Nucleus accumbens (tissue), 56 donors: ENCODE measurements at regions not wholly inside any gene's neighbourhood (a gene's known extent, or its start where the extent isn't known, plus 50 kb on each side); places are given as distances from the start of the nearest gene placed in this dataset.
A peak's percentile ranks its signal among the peaks of the same experiment; 100 is the strongest.

ENCODE experiments used
- DNase-seq, 56 donors: peaks; one replicate each; lab custom pipeline; 2025; lab: John Stamatoyannopoulos, UW

GRCh38 chr16:86681031-86681756 is 102.8 kb downstream of the FOXL1 start:
- DNase-seq = no peak

DNA sequence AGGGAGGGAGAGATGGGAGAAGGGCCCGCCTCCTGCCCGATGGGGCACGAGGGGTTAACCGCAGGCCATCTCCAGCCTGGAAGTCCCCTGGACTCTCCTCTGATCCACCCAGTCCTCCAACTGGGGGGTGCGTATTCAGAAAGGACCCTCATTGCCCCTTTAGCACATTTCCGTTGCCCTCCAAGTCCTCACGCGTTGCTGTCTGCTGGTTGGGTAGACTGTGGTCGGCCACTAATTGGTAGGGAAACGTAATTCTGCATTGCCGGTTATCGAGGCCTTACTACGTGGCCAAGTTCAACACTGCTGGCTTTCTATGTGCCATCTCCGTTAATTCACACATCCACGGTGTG is 103.4 kb downstream of the FOXL1 start:
- DNase-seq = no peak

- no peak for DNase-seq
These were observed 104.0 kb downstream of the FOXL1 start for GRCh38 chr16:86682219-86682904.

DNA sequence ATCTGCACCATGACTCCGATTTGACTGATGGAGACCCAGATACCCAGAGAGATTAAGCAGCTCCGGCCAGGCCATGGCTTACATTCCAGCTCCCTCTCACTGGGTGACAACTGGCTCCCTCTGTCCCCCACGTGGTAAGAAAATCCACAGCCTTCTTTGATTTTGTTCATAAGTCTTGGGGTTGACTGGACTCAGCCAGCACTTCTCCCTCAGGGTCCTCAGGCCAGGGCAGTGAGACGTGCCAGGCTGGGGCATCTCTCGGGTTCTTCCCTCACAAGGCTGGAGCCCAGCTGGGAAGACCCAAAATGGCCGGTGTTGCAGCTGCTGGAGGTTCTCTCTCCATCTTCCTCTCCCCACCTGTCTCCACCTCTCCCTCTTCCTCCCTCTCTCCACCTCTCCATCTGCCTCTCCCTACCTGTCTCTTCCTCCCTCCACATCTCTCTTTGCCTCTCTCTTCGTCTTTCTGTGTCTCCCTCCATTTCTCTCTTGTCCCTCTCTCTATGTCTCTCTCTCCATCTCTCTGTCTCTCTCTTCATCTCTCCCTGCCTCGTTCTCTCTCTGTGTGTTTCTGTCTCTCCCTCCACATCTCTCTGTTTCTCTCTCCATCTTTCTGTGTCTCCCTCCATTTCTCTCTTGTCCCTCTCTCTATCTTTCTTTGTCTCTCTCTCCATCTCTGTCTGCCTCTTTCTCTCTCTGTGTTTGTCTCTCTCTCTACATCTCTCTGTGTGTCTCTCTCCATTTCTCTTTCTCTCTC is 105.3 kb downstream of the FOXL1 start:
- DNase-seq = no peak

- no peak for DNase-seq
These were observed 106.7 kb downstream of the FOXL1 start for GRCh38 chr16:86685076-86685475.

DNA sequence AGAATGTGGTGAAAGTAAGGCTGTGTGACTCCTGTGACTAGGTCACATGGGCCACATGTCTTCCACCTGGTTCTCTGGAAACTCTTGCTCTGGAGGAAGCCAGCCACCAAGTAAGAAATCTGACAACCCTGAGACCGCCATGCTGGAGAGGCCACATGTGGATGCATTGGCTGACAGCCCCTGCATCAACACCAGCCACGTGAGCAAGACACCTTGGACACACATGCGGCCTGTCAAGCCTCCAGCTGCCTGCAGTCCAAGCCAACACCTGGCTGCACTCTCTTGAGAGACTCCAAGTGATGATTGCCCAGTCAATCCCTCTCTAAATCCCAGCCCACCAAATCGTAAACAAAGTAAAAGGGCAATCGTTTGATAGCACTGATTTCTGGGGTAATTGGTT is 112.6 kb downstream of the FOXL1 start:
- DNase-seq = no peak

- DNase-seq = peak in 1 of 56 donors; percentile 16
These were observed 114.1 kb downstream of the FOXL1 start for GRCh38 chr16:86692426-86692825.

GRCh38 chr16:86693033-86693432 is 114.7 kb downstream of the FOXL1 start:
- no peak for DNase-seq

- no peak for DNase-seq
These were observed 119.4 kb downstream of the FOXL1 start for GRCh38 chr16:86697715-86698114.

DNA sequence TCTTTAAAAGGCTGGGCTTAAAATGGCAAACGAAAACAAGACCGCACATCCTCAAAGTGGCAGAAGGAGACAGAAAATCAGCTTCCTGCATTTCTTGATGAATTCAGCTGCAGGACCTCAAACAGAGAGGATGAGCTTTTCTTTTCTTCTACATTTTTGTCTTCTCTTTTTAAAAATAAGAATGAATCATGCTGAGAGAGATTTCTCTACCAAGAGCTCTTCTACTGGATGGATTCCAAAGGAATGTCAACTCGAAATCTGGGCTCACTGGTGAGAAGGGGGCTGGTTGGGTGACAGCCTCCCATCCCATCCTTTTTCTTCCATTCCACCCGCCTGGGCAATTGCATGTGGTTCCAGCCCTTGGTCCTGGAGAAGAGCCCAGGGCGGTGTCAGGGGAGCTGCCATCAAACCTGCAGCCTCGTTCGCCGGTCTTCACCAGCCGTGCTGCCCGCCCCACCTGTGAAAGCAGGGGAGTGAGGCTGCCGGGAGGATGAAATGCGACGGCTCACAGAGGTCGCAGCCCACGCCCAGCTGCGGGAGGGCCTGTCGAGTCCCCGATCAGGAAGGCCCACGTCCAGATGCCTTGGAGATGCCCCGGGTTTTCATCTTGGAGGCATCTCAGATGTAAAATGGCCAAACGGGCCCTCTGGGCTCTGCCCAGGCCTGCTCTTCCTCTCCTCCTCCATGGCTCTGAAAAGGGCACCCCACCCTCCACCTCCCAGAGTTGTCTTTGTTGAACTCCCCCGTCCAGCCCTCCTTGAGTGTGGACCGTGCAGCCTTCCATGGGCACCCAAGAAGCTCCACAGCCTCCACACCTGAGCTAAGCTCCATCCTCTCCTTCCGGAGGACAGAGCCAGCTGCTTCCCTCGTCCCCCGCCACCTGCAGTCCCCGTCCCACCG is 121.9 kb downstream of the FOXL1 start:
- DNase-seq = no peak

DNA sequence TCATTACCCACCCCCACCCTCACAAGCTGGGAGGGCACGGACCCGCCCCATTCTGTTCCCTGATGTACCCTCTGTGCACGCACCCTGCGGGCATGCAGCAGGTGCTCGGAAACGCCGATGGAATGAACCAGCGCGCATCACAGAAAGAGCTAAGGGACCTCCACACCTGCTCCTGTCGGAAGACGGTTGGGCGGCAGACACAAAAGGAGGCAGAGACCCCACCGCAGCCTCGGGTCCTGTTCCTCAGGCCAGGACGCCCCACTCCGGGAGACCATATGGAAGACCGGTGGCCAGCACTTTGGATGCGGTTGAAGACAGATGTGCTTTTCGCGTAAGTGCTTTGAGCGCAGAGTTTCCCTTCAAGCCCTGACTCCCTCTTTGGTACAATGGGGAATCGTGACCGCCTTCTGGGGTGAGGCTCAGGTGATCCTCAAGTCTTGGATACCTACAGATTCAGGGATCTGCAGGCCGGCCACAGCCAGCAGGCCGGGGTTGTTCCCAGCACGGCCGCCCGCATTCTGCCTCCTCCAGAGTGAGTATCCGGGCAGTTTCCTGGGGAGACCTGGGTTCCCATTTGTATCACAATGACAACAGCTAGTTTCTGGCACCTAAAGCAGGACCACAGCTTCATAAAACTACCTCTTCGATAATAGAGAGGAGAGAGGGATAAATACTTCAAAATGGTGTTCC is 123.1 kb downstream of the FOXL1 start:
- DNase-seq = no peak

DNA sequence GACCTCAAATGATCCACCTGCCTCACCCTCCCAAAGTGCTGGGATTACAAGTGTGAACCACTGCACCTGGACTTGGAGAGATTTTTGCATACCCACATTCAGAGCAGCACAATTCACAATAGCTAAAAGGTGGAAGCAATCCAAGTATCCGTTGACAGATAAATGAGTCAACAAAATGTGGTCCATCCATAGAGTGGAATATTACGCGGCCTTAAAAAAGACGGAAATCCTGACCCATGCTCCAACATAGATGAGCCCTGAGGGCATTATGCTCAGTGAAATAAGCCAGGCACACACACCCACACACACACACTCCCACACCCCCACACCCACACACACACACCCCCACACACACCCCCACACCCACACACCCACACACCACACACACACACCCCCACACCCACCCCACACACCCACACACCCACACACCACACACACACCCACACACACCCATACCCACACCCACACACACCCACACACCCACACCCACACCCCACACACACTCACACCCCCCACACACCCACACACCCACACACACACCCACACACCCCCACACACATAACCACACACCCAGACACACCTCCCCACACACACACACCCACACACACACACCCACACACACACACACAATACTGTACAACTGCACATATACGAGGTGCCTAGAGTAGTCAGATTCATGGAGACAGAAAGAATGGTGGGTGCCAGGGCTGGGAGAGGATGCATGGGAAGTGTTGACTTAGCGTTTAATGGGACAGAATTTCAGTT is 124.7 kb downstream of the FOXL1 start:
- DNase-seq = no peak

DNA sequence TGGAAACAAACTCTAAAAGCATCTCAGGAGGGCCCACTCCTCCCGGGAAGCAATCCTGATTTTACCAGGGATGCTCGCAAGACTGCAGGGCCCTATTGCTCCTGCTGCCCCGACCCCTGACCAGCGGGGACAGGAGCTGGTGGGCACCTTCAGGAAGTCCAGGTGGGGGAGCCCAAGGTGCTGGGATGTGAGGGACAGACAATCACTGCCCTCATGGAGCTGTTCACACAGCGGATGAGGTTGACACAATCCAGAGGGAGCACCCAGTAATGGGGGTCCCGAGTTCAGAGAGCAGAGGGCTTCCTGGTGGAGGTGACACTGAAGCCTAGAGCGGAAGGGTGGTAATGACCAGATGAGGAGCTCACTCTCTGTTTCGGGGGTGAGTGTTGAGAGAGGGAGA is 126.2 kb downstream of the FOXL1 start:
- DNase-seq = no peak

GRCh38 chr16:86706726-86707125 is 128.4 kb downstream of the FOXL1 start:
- no peak for DNase-seq

DNA sequence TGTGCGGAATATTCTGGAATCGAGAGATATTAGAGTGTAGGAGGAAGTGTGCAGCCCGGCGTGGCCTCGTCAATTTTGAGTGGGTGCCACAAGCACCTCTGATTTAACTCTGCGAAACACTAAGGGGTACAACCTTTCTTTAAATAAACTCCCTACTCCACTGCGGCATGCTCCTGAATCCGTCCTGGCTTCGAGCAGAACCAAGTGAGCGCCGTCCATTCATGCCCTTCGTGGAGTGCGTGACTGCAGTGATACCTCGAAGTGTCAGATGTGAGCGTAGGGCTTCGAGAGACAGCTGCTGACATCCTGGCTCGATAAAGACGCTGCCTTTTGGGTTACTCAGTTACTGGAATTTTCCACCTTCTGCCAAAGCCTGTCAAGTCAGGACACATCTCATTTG is 128.8 kb downstream of the FOXL1 start:
- no peak for DNase-seq

DNA sequence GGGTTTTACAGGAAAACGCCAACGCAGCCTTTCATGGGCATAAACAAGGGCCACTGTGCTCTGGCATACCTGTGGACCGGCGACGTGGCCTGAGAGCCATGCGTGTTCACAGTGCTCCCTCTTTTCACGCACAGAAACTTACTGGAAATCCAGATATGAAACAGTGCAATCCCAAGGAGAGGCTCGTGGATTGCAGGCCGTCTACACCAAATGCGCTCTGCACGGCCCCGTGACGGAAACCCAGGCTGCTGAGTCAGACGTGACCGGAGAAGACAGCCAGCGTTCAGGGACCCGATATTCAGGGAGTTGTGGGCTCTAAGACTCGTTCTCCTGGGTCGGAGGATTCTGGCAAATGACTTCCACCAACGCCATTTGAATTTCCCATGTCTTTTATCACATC is 129.2 kb downstream of the FOXL1 start:
- DNase-seq = no peak

DNA sequence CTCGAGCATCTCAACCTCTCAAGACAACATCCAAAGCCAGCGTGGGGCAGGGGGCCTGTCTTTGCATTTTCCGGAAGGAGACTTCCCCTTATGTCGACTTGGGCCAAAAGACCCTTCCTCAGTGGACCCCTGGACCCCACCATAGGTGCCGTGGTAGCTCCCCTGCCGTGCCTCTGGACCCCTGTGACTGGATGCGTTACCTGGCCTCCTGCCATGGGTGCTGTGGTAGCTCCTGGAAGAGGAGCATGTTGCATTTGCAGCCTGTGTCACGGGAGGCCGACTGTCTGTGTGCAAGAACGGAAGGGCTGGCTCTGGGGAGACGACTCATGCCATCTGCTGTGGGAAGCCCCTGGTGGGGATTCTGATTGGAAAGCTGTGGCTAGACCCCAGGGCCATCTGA is 130.1 kb downstream of the FOXL1 start:
- no peak for DNase-seq

DNA sequence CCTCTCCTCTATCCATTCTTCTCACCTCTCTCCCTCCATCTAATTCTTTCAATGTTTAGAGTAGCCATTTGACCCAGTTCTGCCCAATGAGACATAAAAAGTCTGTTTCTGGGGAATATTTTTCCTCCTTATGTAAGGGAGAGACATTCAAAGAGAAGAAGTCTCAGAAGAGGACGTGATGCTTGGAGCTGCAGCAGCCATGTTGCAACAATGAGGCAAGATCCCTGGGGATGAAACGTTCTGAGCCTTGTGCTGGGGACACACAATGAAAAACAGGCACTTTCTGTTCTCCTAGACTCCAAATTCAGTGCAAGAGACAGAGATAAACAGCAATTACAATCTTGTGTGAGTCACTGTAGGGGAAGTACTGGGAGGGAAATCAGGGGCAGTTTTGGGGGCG is 130.8 kb downstream of the FOXL1 start:
- no peak for DNase-seq

- no peak for DNase-seq
These were observed 131.7 kb downstream of the FOXL1 start for GRCh38 chr16:86709902-86710601.
